GM03348 (cell line): ENCODE measurements at regions not wholly inside any gene's neighbourhood (a gene's known extent, or its start where the extent isn't known, plus 50 kb on each side); places are given as distances from the start of the nearest gene placed in this dataset.
"Not testable (repeated sequence)": the region's sequence is repeated elsewhere in the genome, so short reads cannot be mapped to it uniquely, and the experiment has no call there.

Experiments
- DNase-seq: peaks from one replicate; pipeline ENCODE4 v3.0.0; 2012; ENCODE audit warnings: low spot score

GRCh38 chr6:132140189-132140588 is 189.0 kb upstream of the CCN2 start:
- no peak for DNase-seq

DNA sequence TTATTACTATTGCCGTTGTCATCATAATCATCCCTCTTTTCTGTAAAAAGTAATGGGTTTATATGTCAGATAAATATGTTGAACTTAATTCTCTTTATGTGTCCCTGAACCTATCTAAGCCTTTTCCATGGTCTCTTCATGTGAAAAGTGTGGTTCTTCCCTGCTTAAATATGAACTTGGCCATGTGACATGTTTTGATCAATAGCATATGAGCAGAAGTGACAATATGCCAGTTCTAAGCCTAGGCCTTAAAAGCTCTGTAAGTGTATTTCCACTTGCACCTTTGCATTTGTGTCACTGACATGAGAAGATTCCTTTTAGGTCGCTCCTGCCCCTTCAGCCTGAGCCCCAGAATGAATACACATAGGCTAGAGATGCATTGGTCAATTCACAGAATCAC is 188.4 kb upstream of the CCN2 start:
- no peak for DNase-seq

- no peak for DNase-seq
These were observed 185.8 kb upstream of the CCN2 start for GRCh38 chr6:132136981-132137380.

- no peak for DNase-seq
These were observed 184.2 kb upstream of the CCN2 start for GRCh38 chr6:132135409-132135808.

- no peak for DNase-seq
These were observed 182.7 kb upstream of the CCN2 start for GRCh38 chr6:132133736-132134445.

DNA sequence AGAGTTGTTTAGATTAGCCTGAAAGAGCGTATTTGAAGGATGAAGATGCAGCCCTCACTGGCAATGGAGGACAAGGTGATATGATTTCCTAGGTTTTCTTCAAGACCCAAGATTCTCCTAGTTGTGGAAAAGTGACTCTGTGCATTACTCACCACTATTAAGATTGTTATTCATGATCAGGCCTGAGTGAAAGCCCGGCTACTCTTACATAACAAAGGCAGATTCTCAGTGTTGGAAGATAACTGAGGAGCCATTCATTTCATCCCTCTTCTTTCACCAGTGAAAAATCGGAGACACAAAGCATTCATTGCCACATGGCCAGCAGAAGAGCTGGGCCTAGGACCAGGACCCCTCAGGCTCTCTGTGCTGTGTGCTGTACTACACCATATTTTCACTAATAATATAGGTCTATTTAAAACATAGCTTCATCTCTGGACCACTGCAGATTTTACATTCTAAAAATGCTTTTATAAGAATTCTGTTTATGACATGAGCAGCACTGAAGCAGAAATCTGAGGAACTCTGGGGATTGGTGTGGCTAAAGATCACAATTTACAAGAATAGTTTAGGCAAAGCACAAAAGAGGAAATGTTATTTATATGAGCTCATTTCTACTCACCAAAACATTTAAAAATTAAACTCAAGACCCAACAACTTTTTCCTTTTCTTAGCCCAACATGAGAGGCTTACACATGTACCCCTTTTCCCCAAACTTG is 181.9 kb upstream of the CCN2 start:
- DNase-seq = no peak

DNA sequence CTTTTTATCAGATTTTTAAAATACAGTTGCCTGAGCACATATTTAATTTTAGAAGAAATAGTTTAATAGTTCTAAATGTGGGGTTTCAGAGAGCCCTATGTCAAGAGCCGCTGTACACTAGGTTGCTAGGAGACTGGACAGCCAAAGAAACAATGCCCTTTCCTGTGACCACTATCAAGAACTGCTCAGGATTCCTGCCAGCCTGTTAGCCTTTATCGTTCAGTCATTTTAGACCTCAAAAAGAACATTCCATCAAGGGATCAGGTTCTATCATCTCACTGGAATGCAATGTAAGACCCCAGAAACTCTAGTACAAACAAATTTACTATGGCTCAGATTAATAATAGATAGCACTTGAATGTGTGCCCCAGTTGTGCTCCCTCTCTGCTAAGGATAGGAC is 181.2 kb upstream of the CCN2 start:
- DNase-seq = no peak

GRCh38 chr6:132131758-132132157 is 180.6 kb upstream of the CCN2 start:
- peak; percentile 87 for DNase-seq

DNA sequence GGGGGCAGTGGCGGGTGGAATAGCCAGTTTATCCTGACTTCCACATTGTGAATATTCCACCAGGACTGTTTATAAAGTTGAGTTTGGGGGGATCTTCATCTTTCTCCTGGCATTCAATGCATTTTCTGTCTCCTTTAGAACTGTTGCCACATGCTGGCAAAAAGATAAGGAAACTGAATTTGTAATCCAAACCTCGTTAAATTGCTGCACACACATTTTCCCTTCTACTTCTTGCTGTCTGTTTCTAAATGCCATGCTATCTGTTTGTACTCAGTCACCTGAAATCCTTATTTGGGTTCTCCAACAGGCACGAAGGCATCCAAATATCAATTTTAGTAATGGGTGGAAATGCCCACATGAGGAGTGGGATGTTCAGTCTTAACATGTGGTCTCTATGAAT is 180.2 kb upstream of the CCN2 start:
- DNase-seq = no peak

- DNase-seq = peak; percentile 56
These were observed 179.6 kb upstream of the CCN2 start for GRCh38 chr6:132130626-132131298.

GRCh38 chr6:132128424-132128823 is 177.3 kb upstream of the CCN2 start:
- DNase-seq = no peak

GRCh38 chr6:132126150-132126549 is 175.0 kb upstream of the CCN2 start:
- DNase-seq = no peak

GRCh38 chr6:132122871-132123270 is 171.7 kb upstream of the CCN2 start:
- DNase-seq = no peak

- DNase-seq = no peak
These were observed 171.0 kb upstream of the CCN2 start for GRCh38 chr6:132122176-132122575.

DNA sequence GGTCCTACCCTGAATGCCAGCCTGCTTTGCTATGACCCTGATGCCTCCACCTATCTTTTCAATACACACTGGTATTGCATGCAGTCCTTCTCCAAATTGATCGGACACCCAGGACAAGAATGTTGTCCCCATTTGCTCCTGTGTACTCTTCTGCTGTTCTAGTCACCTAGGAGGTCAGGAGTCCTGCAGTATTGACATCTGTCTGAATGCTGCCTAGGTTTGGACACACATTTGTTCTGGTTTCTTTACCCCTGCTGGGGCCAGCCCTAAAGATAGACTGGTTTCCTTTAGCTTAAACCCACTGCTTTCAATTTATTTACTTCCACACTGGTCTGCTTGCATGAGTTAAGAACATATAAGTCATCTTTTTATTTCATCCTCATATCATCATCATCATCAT is 167.0 kb upstream of the CCN2 start:
- no peak for DNase-seq

DNA sequence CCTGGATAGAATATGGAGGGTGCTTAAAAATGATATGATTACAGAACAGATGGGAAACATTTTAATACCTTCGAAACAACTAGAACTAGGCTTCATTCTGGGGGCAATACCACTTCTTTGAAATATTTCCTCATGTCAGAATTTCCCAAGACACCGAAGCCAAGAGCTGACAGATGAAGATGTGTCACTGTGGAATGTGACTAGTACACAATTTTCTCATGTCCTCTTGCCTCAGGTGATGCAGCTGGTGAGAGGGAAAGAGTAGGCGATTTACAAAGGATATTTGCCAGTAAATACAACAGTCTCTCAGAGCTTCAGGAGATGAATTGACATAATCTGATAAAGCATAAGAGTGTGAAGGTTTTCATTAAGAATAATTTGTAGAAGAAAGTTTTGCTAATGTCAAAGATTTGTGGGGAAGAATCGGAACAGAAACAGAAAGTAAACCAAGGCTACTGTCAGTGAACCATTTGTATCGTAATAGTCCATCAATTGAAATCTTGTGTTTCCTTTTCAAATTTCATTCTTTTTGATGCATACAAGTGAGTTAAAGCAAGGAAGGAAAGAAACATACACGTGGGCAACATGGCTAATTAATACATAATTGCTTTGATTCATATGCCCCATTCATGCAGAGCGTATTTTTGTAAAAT is 164.7 kb upstream of the CCN2 start:
- DNase-seq = no peak

DNA sequence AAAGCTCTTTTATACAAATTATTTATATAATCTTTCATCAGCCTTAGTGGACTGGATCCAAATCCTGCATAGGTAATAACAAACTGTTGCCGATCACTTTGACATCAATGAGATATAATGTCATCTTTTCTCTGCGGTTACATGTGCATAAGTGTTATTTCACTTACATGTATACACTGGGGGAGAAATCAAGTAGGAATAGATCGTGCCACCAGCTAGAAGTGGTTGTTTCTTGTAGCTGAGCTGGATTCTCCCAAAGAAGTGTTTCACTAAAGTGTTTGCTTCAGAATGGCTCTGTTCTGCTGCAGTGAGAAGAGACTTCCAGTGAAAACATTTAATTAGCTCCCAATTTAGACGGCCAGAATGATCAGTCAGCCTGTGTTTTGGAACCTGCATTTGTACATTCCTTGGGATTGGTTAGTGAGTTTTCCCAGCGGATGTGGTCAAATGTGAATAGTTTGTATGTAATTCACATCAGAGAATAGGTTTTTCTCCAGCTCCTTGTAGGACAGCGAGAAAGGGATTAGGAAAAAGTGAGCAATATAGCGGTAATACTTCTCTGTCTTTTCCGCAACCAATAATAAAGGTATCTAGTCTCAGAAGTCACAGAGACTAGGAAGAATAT is 163.1 kb upstream of the CCN2 start:
- no peak for DNase-seq

DNA sequence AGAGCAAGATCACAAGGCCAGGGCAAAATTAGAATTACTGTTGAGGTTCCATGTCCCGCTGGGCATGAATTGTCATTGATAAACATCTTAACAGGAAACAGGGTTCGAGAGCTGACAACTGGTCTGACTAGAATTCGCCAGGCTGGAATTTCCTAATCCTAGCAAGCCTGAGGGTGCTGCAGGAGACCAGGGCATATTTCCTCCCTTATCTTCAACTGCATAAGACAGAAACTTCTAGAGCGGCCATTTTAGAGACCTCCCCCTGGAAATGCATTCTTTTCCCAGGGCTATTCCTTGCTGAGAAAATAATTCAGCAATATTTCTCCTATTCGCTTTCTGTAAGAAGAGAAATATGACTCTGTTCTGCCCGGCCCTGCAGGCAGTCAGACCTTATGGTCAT is 158.6 kb upstream of the CCN2 start:
- DNase-seq = not testable (repeated sequence)

DNA sequence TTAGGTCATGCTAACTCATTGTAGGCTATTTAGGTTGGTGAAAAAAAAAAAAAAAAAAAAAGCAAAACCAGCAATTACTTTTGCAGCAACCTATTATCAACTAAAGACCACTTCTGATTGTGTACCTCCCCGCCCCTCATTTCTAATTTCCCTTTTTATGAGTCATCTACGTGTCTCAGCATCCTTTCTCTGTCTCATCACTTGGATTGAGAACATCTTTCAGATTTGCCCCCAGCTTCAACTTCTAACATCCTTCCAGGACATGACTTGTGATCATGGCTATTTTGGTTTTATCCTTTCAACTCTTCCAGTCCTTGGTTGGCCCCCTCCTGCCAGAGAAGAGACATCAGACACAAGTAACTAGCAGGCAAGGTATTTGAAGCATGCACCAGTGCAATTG is 156.7 kb upstream of the CCN2 start:
- DNase-seq = no peak

GRCh38 chr6:132101535-132101934 is 150.4 kb upstream of the CCN2 start:
- no peak for DNase-seq

DNA sequence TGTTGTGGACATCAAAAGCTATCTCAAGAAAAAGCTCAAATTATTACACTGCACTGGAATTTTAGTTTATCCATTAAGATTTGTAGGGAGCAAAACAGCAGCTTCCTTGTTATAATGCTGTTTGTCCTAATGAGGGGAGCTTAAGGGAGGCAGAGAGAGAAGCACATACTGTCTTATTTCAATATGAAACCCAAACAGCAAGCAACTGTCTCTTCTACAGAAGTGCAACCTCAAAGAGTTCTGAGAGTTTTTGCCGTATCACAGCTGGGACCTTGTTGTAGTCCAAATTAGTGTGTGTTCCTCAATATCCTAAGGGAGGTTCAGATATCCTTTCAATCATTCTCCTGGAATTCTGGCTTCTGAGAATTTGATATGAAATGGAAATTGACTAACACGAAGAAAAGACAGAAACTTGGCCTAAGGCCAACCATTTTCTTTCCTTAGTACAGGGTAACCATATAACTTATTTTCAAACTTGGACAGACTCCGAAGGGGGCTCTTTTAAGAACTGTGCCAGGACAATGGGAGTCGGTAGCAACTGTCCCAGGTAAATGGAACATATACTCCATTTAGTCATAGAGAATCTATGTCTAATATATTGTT is 149.3 kb upstream of the CCN2 start:
- DNase-seq = no peak

DNA sequence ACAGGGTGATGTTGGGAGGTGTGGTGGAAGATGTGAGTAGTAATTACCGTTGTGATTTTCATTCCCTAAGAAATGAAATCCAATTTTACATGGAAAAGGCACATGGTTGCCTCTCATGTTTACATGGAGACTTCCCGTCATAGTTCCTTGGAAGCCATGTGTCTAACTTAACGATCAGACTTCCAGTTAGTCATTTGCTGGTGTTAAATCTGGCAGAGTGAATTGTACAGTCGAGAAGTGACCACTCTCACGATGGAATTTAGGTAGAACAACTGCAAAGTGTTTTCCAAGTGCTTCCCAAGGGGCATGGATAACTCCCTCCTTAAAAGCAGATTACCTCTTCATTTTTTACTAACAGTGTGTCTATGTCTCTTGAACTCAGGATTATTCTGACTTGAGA is 145.8 kb upstream of the CCN2 start:
- DNase-seq = no peak
